WTC11 (cell line): ENCODE measurements at regions not wholly inside any gene's neighbourhood (a gene's known extent, or its start where the extent isn't known, plus 50 kb on each side); places are given as distances from the start of the nearest gene placed in this dataset.

Experiments
- AFF4 ChIP-seq: sonication (generic); formaldehyde crosslinking; IDR thresholded peaks from 2 replicates; pipeline ENCODE4 v1.8.1; 2023; ENCODE audit warnings: mild to moderate bottlenecking, missing genetic modification reagents, borderline replicate concordance
- ATF1 ChIP-seq: sonication (generic); formaldehyde crosslinking; IDR thresholded peaks from 2 replicates; pipeline ENCODE4 v1.8.1; 2023; ENCODE audit warnings: mild to moderate bottlenecking, moderate library complexity, missing genetic modification reagents
- CBFB ChIP-seq: sonication (generic); formaldehyde crosslinking; IDR thresholded peaks from 2 replicates; pipeline ENCODE4 v1.8.1; 2022; ENCODE audit warnings: mild to moderate bottlenecking, low read depth, missing genetic modification reagents
- CTCF ChIP-seq: fragments of 200-600 bp; IDR thresholded peaks from 2 replicates; pipeline ENCODE4 v1.8.0; 2022; ENCODE audit warnings: antibody characterized with exemption
- E2F1 ChIP-seq: sonication (generic); formaldehyde crosslinking; IDR thresholded peaks from 2 replicates; pipeline ENCODE4 v1.8.0; 2022; ENCODE audit warnings: mild to moderate bottlenecking, missing genetic modification reagents
- ESRRA ChIP-seq: sonication (generic); formaldehyde crosslinking; IDR thresholded peaks from 2 replicates; pipeline ENCODE4 v1.8.1; 2022; ENCODE audit warnings: mild to moderate bottlenecking, missing genetic modification reagents, borderline replicate concordance
- FOXJ3 ChIP-seq: sonication (generic); formaldehyde crosslinking; IDR thresholded peaks from 2 replicates; pipeline ENCODE4 v1.9.0; 2021; ENCODE audit warnings: missing genetic modification reagents, mild to moderate bottlenecking, borderline replicate concordance
- GTF2I ChIP-seq: fragments of 250-450 bp; sonication (Bioruptor Pico); conservative IDR thresholded peaks from 2 replicates; pipeline ENCODE4 v1.4.0; 2021; ENCODE audit warnings: mild to moderate bottlenecking
- IRF1 ChIP-seq: sonication (generic); formaldehyde crosslinking; IDR thresholded peaks from 2 replicates; pipeline ENCODE4 v1.8.0; 2023; ENCODE audit warnings: missing genetic modification reagents
- IRF2 ChIP-seq: sonication (generic); formaldehyde crosslinking; IDR thresholded peaks from 2 replicates; pipeline ENCODE4 v1.8.0; 2022; ENCODE audit warnings: low read depth, missing genetic modification reagents, borderline replicate concordance
- NFE2L1 ChIP-seq: sonication (generic); formaldehyde crosslinking; IDR thresholded peaks from 2 replicates; pipeline ENCODE4 v1.8.1; 2023; ENCODE audit warnings: missing genetic modification reagents
- SP1 ChIP-seq: sonication (generic); formaldehyde crosslinking; conservative IDR thresholded peaks from 2 replicates; pipeline ENCODE4 v1.8.1; 2022; ENCODE audit warnings: missing genetic modification reagents
- USF2 ChIP-seq: sonication (generic); formaldehyde crosslinking; IDR thresholded peaks from 2 replicates; pipeline ENCODE4 v1.8.1; 2023; ENCODE audit warnings: mild to moderate bottlenecking, missing genetic modification reagents, moderate library complexity
- ZNF416 ChIP-seq: fragments of 250-450 bp; sonication (Bioruptor Pico); IDR thresholded peaks from 2 replicates; pipeline ENCODE4 v1.9.0; 2021; ENCODE audit warnings: mild to moderate bottlenecking, inconsistent platforms

DNA sequence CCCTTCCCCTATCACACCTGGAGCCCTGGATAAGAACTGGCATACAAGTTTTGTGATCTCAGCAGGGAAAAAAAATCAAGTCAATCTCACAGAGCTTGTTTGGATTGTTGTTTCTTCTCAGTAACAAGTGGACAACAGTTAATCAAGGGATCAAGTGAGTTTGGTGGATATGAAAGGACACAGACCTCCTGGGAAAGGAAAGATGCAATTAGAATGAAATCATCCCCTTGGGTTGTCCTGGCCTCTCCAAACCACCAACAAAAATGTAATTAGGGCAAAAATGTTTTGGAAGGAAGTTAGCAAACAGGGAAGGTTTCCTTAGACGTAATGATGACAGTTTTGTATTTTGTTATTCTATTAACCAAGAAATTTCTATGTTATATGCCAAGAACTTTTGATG is 99.1 kb upstream of the PRDM1 start:
- TF ChIP-seq NFE2L1 (CRISPR knock-in tag) (no peak), ESRRA (CRISPR knock-in tag) (no peak), AFF4 (no peak), ZNF416 (CRISPR knock-in tag) (no peak), IRF1 (CRISPR knock-in tag) (no peak), CBFB (CRISPR knock-in tag) (no peak), GTF2I (CRISPR knock-in tag) (no peak), FOXJ3 (CRISPR knock-in tag) (no peak), IRF2 (CRISPR knock-in tag) (no peak), SP1 (CRISPR knock-in tag) (no peak), USF2 (CRISPR knock-in tag) (no peak), CTCF (no peak), ATF1 (CRISPR knock-in tag) (no peak), E2F1 (CRISPR knock-in tag) (no peak)
